GM12878 (cell line): ENCODE measurements at regions not wholly inside any gene's neighbourhood (a gene's known extent, or its start where the extent isn't known, plus 50 kb on each side); places are given as distances from the start of the nearest gene placed in this dataset.

Experiments used
- ATAC-seq: fragments of 200-7000 bp; cut with Tn5 transposase; 3 replicates; pipeline ENCODE4 v1.9.1; 2020; ENCODE audit warnings: mild to moderate bottlenecking, moderate library complexity
- BruUV-seq: library from RNA; stranded (reverse); fragments of 400-500 nt; replicated peaks from 2 replicates; lab custom pipeline; 2021; lab: Mats Ljungman, UMichigan
- CTCF ChIA-PET: fragments of 300-600 bp; sonication (Branson Sonifier 250); formaldehyde crosslinking; extraction: SDS; loops from one replicate; lab custom pipeline; 2021; ENCODE audit warnings: inconsistent platforms; lab: Yijun Ruan, JAX
- POLR2A ChIA-PET: fragments of 350-600 bp; formaldehyde crosslinking; extraction: SDS; loops from one replicate; lab custom pipeline; 2021; ENCODE audit warnings: inconsistent platforms; lab: Charles Lee
- RAD21 ChIA-PET: fragments of 300-600 bp; sonication (Branson Sonifier 250); formaldehyde crosslinking; loops from one replicate; lab custom pipeline; 2023; ENCODE audit warnings: antibody characterized with exemption; ENCODE audit not compliant: unreplicated experiment; lab: Charles Lee
- SMC1A ChIA-PET: fragments of 300-600 bp; sonication (Branson Sonifier 250); formaldehyde crosslinking; loops from one replicate; lab custom pipeline; 2023; ENCODE audit not compliant: unreplicated experiment, uncharacterized antibody; lab: Charles Lee
- DNase-seq: peaks from one replicate; pipeline ENCODE4 v3.0.0-alpha.2; 2011; ENCODE audit warnings: low read depth, low spot score
- FAIRE-seq: peaks from 3 replicates; lab custom pipeline; 2011; peaks lifted over from hg19 to GRCh38; lab: Jason Lieb, UNC
- H2AFZ ChIP-seq: 2 replicates; pipeline ENCODE4 v1.6.0; 2011; ENCODE audit warnings: low read depth, low read length, control low read depth; ENCODE audit not compliant: control insufficient read depth
- H3K27ac ChIP-seq: 2 replicates; pipeline ENCODE4 v1.5.1; 2011; ENCODE audit warnings: control low read depth; ENCODE audit not compliant: control insufficient read depth, insufficient read depth
- H3K27me3 ChIP-seq, 2 experiments: replicated peaks in 1 of 2; 2 replicates each; pipeline versions ENCODE4 v1.6.0 to v1.6.1; 2011; ENCODE audit warnings: low read length in 1 of 2; ENCODE audit not compliant: control insufficient read depth in 2 of 2, insufficient read depth in 2 of 2
- H3K36me3 ChIP-seq, 2 experiments: 2 replicates each; pipeline ENCODE4 v1.5.1; 2011; ENCODE audit warnings: low read length in 1 of 2; ENCODE audit not compliant: control insufficient read depth in 2 of 2, insufficient read depth in 2 of 2
- H3K4me1 ChIP-seq: 2 replicates; pipeline ENCODE4 v1.6.1; 2011; ENCODE audit warnings: mild to moderate bottlenecking, low read length, moderate library complexity, mixed read lengths; ENCODE audit not compliant: control insufficient read depth, insufficient read depth
- H3K4me2 ChIP-seq: 2 replicates; pipeline ENCODE4 v1.6.0; 2011; ENCODE audit warnings: control low read depth; ENCODE audit not compliant: control insufficient read depth, insufficient read depth
- H3K4me3 ChIP-seq: fragments of 200-600 bp; sonication (generic); 2 replicates; pipeline ENCODE4 v1.5.1; 2016
- H3K79me2 ChIP-seq: 2 replicates; pipeline ENCODE4 v1.6.0; 2011; ENCODE audit warnings: low read length; ENCODE audit not compliant: control insufficient read depth, insufficient read depth
- H3K9ac ChIP-seq: 2 replicates; pipeline ENCODE4 v1.8.0; 2011; ENCODE audit warnings: low read length, control low read depth, mixed read lengths; ENCODE audit not compliant: control insufficient read depth, insufficient read depth
- H3K9me3 ChIP-seq: replicated peaks from 3 replicates; pipeline ENCODE4 v1.5.1; 2011; ENCODE audit warnings: mild to moderate bottlenecking, low read length; ENCODE audit not compliant: control insufficient read depth, insufficient read depth
- H4K20me1 ChIP-seq: 2 replicates; pipeline ENCODE4 v1.6.0; 2011; ENCODE audit not compliant: control insufficient read depth, insufficient read depth
- EGR1 ChIP-seq, 2 experiments: IDR thresholded peaks; 1 replicate in 1 of 2; 2 replicates in 1 of 2; pipeline ENCODE4 v1.6.1; 2011 to 2012; ENCODE audit warnings: low read depth in 2 of 2, low read length in 2 of 2, borderline replicate concordance in 1 of 2, mild to moderate bottlenecking in 1 of 2, moderate library complexity in 1 of 2
- RB1 ChIP-seq: fragments of 450-650 bp; formaldehyde crosslinking; IDR thresholded peaks from 2 replicates; pipeline ENCODE4 v1.6.1; 2017; ENCODE audit warnings: mild to moderate bottlenecking, borderline replicate concordance
- RFX5 ChIP-seq: IDR thresholded peaks from 2 replicates; pipeline ENCODE4 v1.6.1; 2011; ENCODE audit warnings: low read depth, low read length, improper control_type of control experiment
- SIX5 ChIP-seq: IDR thresholded peaks from 2 replicates; pipeline ENCODE4 v1.6.1; 2011; ENCODE audit warnings: mild to moderate bottlenecking, low read depth, low read length, moderate library complexity; ENCODE audit not compliant: severe bottlenecking
- SKIL ChIP-seq: fragments of 450-650 bp; IDR thresholded peaks from 2 replicates; pipeline ENCODE4 v1.6.1; 2017; ENCODE audit warnings: mild to moderate bottlenecking, low read depth, inconsistent platforms; ENCODE audit not compliant: poor library complexity, severe bottlenecking
- WGBS: methylation state at CpG from one replicate; pipeline ENCODE4 v1.1.6; 2016; ENCODE audit warnings: low lambda C conversion rate; ENCODE audit not compliant: insufficient replicate concordance, insufficient coverage; ENCODE audit errors: missing lambda C conversion rate; 5-methylcytosine and 5-hydroxymethylcytosine counted together
- in situ Hi-C: fragments of 300-500 bp; cut with MboI; formaldehyde crosslinking; loops from 9 replicates; pipeline ENCODE4 v1.14.3; 2018; ENCODE audit warnings: mixed read lengths
- intact Hi-C: fragments of 100-400 bp; cut with micrococcal nuclease; formaldehyde crosslinking; loops from one replicate; pipeline ENCODE4 v1.14.2; 2022; ENCODE audit not compliant: unreplicated experiment

DNA sequence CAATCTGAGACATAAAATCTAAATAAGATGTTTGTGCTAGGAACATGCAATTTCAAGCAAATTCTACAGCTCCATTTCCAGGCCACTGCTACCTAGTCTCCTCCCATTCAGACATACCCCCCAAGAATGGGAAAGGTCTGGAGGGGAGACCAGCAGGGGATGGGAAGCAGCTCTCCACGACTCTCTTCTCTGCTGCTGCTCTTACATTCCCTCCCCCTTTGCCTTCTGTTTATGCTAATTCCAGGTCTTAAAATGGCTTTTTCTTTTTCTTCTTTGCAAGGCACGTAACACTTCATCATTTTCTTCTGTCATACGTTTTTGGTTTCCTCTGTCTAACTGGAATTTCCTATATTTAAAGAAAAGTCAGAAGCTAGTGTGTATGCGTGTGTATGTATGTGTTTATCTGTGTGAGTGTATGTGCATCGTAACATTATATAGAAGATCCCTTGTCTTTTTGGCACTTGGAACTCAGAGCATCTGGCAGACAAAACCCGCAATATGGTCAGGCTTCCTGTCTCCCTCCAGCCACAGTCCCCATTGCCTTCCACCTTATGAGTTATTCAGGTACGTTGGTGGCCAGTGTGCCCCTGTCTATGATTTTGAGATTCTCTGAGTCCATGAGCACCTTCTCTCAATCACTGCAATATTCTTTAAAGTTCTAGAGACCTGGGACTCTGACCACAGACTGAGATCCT lies 493.7 kb downstream of the BTBD3 start (continued):
- TF ChIP-seq SKIL (no peak), SIX5 (no peak)

DNA sequence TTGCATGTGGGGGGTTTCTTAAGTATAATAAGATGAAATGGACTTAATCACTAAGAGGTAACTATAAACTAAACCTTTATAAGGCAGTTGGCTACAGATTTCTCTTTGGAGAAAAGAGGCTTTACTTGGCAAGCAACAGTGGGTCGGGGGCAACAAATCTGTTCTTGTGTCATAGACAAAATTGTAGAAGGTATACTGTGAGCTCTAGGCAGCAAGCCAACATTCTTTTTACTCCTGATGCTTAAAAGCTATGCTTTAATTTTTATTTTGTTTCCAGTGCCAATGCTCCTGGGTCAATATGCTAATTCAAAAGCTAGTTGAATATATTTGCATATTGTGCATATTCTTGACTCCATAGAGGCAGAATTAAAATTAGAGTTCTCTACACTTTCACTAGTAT lies 495.4 kb downstream of the BTBD3 start:
- H3K79me2 ChIP-seq, result no peaks in the 10 kb centered on the region
- FAIRE-seq (no peak), DNase-seq (no peak), ATAC-seq (no peak)
- TF ChIP-seq RFX5 (no peak), RB1 (no peak), EGR1 (IDR thresholded peaks at IDR 0.05; ENCODE audit: borderline replicate concordance in 1 of 2, low read depth in 2 of 2, low read length in 2 of 2) (no peak)
- ChIA-PET RAD21 (no interaction called here), POLR2A (no interaction called here), CTCF (no interaction called here), SMC1A (no interaction called here)
- no peaks in the 10 kb centered on the region for H3K36me3 ChIP-seq
- no peak overlapping the region for H2AFZ ChIP-seq
- no peaks in the 10 kb centered on the region for H3K9me3 ChIP-seq
- H3K9ac ChIP-seq, result no peak overlapping the region
- H3K4me1 ChIP-seq, result no peaks in the 10 kb centered on the region
- intact Hi-C loops, result no loop called here
- H4K20me1 ChIP-seq, result no peaks in the 10 kb centered on the region
- no TSS peak for BruUV-seq
- WGBS, result 0% methylated on average over 1 of the region's 1 CpG
- in situ Hi-C loops, result no loop called here
- no peak overlapping the region for H3K4me2 ChIP-seq
- H3K27me3 ChIP-seq, result no peaks in the 10 kb centered on the region
- no peak overlapping the region for H3K27ac ChIP-seq
- H3K4me3 ChIP-seq, result no peak overlapping the region
